Ishikawa (cell line): ENCODE measurements at regions not wholly inside any gene's neighbourhood (a gene's known extent, or its start where the extent isn't known, plus 50 kb on each side); places are given as distances from the start of the nearest gene placed in this dataset.

Experiments
- CEBPB ChIP-seq: IDR thresholded peaks from 2 replicates; pipeline ENCODE4 v1.6.1; 2012
- CREB1 ChIP-seq: IDR thresholded peaks from 2 replicates; pipeline ENCODE4 v1.6.1; 2012; ENCODE audit warnings: low read depth
- EGR1 ChIP-seq: IDR thresholded peaks from 2 replicates; pipeline ENCODE4 v1.6.1; 2012
- EP300 ChIP-seq: IDR thresholded peaks from 2 replicates; pipeline ENCODE4 v1.6.1; 2012; ENCODE audit warnings: borderline replicate concordance
- FOXM1 ChIP-seq: IDR thresholded peaks from 2 replicates; pipeline ENCODE4 v1.6.1; 2012; ENCODE audit warnings: low read depth, borderline replicate concordance
- RAD21 ChIP-seq: IDR thresholded peaks from 2 replicates; pipeline ENCODE4 v1.6.1; 2012; ENCODE audit warnings: low read depth
- TAF1 ChIP-seq: IDR thresholded peaks from 2 replicates; pipeline ENCODE4 v1.6.1; 2012; ENCODE audit warnings: low read depth, mild to moderate bottlenecking
- TCF12 ChIP-seq: IDR thresholded peaks from 2 replicates; pipeline ENCODE4 v1.6.1; 2012; ENCODE audit warnings: low read depth
- TF ChIP-seq, protein P1 (sequence below): IDR thresholded peaks from 2 replicates; pipeline ENCODE4 v1.6.1; 2012
- TF ChIP-seq, protein P2 (sequence below): IDR thresholded peaks from 2 replicates; pipeline ENCODE4 v1.6.1; 2012

DNA sequence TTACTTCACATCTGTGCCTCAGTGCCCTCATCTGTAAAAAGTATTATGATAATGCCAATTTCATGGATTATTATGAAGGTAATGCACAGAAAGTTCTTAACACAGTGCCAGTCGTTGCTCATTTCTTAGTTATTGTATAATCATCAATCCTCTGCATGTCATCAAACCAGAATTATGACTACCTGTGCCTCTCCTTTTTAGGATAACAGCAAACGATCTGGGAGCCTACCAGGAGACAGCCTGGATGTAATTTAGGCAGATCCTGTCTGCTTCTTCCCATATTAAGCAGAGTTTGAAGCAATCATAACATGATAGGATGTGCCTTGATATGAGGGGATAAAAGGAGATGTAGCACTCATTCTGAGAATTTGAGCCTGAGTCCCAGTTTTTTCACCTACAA lies 177.4 kb upstream of the DPT start:
- TF ChIP-seq EP300 (no peak), CEBPB (no peak), TCF12 (no peak), TAF1 (no peak), RAD21 (no peak), FOXM1 (no peak), EGR1 (no peak), CREB1 (no peak)
- TF ChIP-seq, protein P1, sequence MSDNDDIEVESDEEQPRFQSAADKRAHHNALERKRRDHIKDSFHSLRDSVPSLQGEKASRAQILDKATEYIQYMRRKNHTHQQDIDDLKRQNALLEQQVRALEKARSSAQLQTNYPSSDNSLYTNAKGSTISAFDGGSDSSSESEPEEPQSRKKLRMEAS, result no peak
- TF ChIP-seq, protein P2, sequence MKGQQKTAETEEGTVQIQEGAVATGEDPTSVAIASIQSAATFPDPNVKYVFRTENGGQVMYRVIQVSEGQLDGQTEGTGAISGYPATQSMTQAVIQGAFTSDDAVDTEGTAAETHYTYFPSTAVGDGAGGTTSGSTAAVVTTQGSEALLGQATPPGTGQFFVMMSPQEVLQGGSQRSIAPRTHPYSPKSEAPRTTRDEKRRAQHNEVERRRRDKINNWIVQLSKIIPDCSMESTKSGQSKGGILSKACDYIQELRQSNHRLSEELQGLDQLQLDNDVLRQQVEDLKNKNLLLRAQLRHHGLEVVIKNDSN, result no peak
